ENCODE measurements at regions not wholly inside any gene's neighbourhood (a gene's known extent, or its start where the extent isn't known, plus 50 kb on each side); places are given as distances from the start of the nearest gene placed in this dataset.

DNA sequence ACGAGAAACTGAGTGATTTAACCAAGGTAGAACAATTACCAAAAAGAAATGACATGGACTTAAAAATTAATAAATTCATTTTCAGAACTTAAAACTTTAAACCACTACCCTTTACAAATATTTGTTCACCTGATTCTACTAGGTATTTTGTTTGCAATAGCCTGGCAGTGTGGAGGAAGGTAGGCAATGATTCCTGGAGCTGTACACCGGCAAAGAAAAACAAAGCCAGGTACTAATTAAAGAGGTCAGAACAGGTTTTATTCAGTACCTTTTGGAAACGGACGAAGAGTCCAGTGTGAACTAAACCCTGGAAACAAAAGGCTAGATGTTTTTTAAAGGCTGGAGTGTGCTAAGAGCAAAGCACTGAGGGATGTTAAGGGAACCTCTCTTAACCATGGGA lies 561.3 kb upstream of the FSHR start:
- POLR2A ChIA-PET, result no interaction called here

More for the DNA sequence above, 561.3 kb upstream of the FSHR start:
- ChIA-PET RAD21 (ENCODE audit: low non-redundant PET in 1 of 2, low total read pairs in 2 of 2, uncharacterized antibody in 2 of 2, unreplicated experiment in 2 of 2) (no interaction called here), CTCF (no interaction called here)
- H3K4me3 ChIP-seq (replicated peaks in 1 of 2; ENCODE audit: low read depth in 1 of 2, low read length in 2 of 2), result no peak overlapping the region
- intact Hi-C loops (cut with micrococcal nuclease), result no loop called here
- TF ChIP-seq JUND (IDR thresholded peaks at IDR 0.05) (no peak), POLR2AphosphoS5 (IDR thresholded peaks at IDR 0.05; ENCODE audit: low read depth, low read length) (no peak), SIN3A (IDR thresholded peaks at IDR 0.05; ENCODE audit: low read depth) (no peak), SRF (IDR thresholded peaks at IDR 0.05; ENCODE audit: low read depth) (no peak), SP1 (IDR thresholded peaks at IDR 0.05; ENCODE audit: low read depth) (no peak)
- TF ChIP-seq, protein P1, sequence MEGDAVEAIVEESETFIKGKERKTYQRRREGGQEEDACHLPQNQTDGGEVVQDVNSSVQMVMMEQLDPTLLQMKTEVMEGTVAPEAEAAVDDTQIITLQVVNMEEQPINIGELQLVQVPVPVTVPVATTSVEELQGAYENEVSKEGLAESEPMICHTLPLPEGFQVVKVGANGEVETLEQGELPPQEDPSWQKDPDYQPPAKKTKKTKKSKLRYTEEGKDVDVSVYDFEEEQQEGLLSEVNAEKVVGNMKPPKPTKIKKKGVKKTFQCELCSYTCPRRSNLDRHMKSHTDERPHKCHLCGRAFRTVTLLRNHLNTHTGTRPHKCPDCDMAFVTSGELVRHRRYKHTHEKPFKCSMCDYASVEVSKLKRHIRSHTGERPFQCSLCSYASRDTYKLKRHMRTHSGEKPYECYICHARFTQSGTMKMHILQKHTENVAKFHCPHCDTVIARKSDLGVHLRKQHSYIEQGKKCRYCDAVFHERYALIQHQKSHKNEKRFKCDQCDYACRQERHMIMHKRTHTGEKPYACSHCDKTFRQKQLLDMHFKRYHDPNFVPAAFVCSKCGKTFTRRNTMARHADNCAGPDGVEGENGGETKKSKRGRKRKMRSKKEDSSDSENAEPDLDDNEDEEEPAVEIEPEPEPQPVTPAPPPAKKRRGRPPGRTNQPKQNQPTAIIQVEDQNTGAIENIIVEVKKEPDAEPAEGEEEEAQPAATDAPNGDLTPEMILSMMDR (IDR thresholded peaks at IDR 0.05 in 2 of 3, conservative IDR thresholded peaks at IDR 0.05 in 1 of 3; ENCODE audit: borderline replicate concordance in 1 of 3, insufficient read depth in 1 of 3, low read depth in 2 of 3, low read length in 2 of 3), result no peak
- TF ChIP-seq, protein P2, sequence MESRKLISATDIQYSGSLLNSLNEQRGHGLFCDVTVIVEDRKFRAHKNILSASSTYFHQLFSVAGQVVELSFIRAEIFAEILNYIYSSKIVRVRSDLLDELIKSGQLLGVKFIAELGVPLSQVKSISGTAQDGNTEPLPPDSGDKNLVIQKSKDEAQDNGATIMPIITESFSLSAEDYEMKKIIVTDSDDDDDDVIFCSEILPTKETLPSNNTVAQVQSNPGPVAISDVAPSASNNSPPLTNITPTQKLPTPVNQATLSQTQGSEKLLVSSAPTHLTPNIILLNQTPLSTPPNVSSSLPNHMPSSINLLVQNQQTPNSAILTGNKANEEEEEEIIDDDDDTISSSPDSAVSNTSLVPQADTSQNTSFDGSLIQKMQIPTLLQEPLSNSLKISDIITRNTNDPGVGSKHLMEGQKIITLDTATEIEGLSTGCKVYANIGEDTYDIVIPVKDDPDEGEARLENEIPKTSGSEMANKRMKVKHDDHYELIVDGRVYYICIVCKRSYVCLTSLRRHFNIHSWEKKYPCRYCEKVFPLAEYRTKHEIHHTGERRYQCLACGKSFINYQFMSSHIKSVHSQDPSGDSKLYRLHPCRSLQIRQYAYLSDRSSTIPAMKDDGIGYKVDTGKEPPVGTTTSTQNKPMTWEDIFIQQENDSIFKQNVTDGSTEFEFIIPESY (IDR thresholded peaks at IDR 0.05; ENCODE audit: extremely low read depth, insufficient replicate concordance, low read length), result no peak
- TF ChIP-seq, protein P3, sequence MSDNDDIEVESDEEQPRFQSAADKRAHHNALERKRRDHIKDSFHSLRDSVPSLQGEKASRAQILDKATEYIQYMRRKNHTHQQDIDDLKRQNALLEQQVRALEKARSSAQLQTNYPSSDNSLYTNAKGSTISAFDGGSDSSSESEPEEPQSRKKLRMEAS (IDR thresholded peaks at IDR 0.05), result no peak
- no peak overlapping the region for H3K4me2 ChIP-seq (ENCODE audit: low read length)
- no peaks in the 10 kb centered on the region for H3K4me1 ChIP-seq (ENCODE audit: control insufficient read depth in 1 of 2, insufficient read depth in 2 of 2, low read length in 2 of 2)
- H2AFZ ChIP-seq (ENCODE audit: low read depth, low read length, poor library complexity, severe bottlenecking), result no peak overlapping the region
- no peaks in the 10 kb centered on the region for H4K20me1 ChIP-seq (ENCODE audit: insufficient read depth)
- H3K9me3 ChIP-seq (ENCODE audit: control insufficient read depth in 1 of 2, insufficient read depth in 1 of 2, low read depth in 1 of 2, low read length in 2 of 2), result peaks cover 3 to 20% of the 10 kb centered on the region in 2 experiments; a peak in 2 of 4 replicates
- H3K36me3 ChIP-seq (ENCODE audit: control insufficient read depth in 1 of 2, insufficient read depth in 2 of 2, low read length in 2 of 2), result no peaks in the 10 kb centered on the region
- no peak for ATAC-seq
- no peaks in the 10 kb centered on the region for H3K27me3 ChIP-seq (ENCODE audit: insufficient read depth, low read length)
- no TSS peak for BruUV-seq (replicated peaks)
- no peaks in the 10 kb centered on the region for H3K79me2 ChIP-seq (ENCODE audit: insufficient read depth, low read length)
- no peak overlapping the region for H3K9ac ChIP-seq (ENCODE audit: low read length)
- H3K9me2 ChIP-seq (ENCODE audit: insufficient read depth), result no peaks in the 10 kb centered on the region
- no peak for DNase-seq (ENCODE audit: low read depth, low spot score)
- H3K27ac ChIP-seq (ENCODE audit: low read depth, low read length), result no peak overlapping the region
